Esophagus squamous epithelium (tissue), 4 donors: ENCODE measurements at regions not wholly inside any gene's neighbourhood (a gene's known extent, or its start where the extent isn't known, plus 50 kb on each side); places are given as distances from the start of the nearest gene placed in this dataset.

Experiments used
- POLR2A ChIP-seq, 4 donors: fragments of 450-650 bp; IDR thresholded peaks; one replicate each; pipeline ENCODE4 v1.6.1; 2017; ENCODE audit warnings: antibody characterized with exemption in 4 of 4, mild to moderate bottlenecking in 4 of 4, moderate library complexity in 3 of 4
- TF ChIP-seq, protein P1 (sequence below), 6 experiments: fragments of 450-650 bp in 4 of 6; fragments of 200-600 bp in 2 of 6; sonication (generic) in 2 of 6; IDR thresholded peaks; one replicate each; pipeline ENCODE4 v1.5.1; 2016 to 2019; ENCODE audit warnings: antibody characterized with exemption in 6 of 6, mild to moderate bottlenecking in 4 of 6, moderate library complexity in 4 of 6

DNA sequence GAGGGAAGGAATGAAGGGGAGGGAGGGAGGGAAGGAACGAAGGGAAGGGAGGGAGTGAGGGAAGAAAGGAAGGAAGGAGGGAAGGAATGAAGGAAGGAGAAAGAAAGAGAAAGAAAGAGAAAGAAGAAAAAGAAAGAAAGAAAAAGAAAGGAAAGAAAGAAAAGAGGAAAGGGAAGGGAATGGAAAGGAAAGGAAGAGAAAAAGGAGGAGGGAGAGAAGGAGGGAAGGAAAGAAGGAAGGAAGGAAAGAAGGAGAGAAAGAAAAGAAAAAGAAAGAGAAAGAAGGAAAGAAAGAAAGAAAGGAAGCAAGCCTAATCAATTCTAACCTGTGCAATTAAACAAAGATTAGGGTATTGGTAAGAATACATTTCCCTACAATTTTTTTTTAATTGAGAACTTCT is 238.6 kb downstream of the PYDC2 start:
- TF ChIP-seq, protein P1, sequence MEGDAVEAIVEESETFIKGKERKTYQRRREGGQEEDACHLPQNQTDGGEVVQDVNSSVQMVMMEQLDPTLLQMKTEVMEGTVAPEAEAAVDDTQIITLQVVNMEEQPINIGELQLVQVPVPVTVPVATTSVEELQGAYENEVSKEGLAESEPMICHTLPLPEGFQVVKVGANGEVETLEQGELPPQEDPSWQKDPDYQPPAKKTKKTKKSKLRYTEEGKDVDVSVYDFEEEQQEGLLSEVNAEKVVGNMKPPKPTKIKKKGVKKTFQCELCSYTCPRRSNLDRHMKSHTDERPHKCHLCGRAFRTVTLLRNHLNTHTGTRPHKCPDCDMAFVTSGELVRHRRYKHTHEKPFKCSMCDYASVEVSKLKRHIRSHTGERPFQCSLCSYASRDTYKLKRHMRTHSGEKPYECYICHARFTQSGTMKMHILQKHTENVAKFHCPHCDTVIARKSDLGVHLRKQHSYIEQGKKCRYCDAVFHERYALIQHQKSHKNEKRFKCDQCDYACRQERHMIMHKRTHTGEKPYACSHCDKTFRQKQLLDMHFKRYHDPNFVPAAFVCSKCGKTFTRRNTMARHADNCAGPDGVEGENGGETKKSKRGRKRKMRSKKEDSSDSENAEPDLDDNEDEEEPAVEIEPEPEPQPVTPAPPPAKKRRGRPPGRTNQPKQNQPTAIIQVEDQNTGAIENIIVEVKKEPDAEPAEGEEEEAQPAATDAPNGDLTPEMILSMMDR (IDR thresholded peaks at IDR 0.05) = no peak
- TF ChIP-seq POLR2A (IDR thresholded peaks at IDR 0.05) = no peak
